Activated T-cell treated with anti-CD3 and anti-CD28 coated beads, Interleukin-2, amount 50 U/mL, for 72 hours (primary cell): ENCODE measurements at regions not wholly inside any gene's neighbourhood (a gene's known extent, or its start where the extent isn't known, plus 50 kb on each side); places are given as distances from the start of the nearest gene placed in this dataset.
"Not testable (repeated sequence)": the region's sequence is repeated elsewhere in the genome, so short reads cannot be mapped to it uniquely, and the experiment has no call there.

ENCODE experiments used
- ATAC-seq, 2 donors: fragments of 150-1000 bp; cut with Tn5 transposase; replicated peaks in 1 of 2; 2 replicates each; pipeline ENCODE4 v1.10.0; 2021; ENCODE audit warnings: moderate library complexity in 2 of 2, mild to moderate bottlenecking in 1 of 2
- DNase-seq, 2 donors: peaks; one replicate each; pipeline ENCODE4 v3.0.0; 2021 to 2022; ENCODE audit warnings: mixed read lengths in 1 of 2
- H3K27ac Mint-ChIP-seq: one replicate; pipeline ENCODE4 v1.8.0; 2022; ENCODE audit warnings: mild to moderate bottlenecking, moderate library complexity, mixed read lengths
- H3K27me3 Mint-ChIP-seq: one replicate; pipeline ENCODE4 v1.8.0; 2022; ENCODE audit warnings: low read depth, mixed read lengths
- H3K36me3 Mint-ChIP-seq, 2 donors: one replicate each; pipeline ENCODE4 v1.8.0; 2022; ENCODE audit warnings: mixed read lengths in 2 of 2, mild to moderate bottlenecking in 1 of 2; ENCODE audit not compliant: insufficient read depth in 2 of 2
- H3K4me1 Mint-ChIP-seq: one replicate; pipeline ENCODE4 v1.8.0; 2022; ENCODE audit warnings: low read depth, mixed read lengths
- H3K4me3 Mint-ChIP-seq, 2 donors: one replicate each; pipeline ENCODE4 v1.8.0; 2022; ENCODE audit warnings: mild to moderate bottlenecking in 2 of 2, mixed read lengths in 2 of 2, moderate library complexity in 2 of 2
- H3K9me3 Mint-ChIP-seq, 2 donors: one replicate each; pipeline ENCODE4 v1.8.0; 2022; ENCODE audit warnings: mixed read lengths in 2 of 2

DNA sequence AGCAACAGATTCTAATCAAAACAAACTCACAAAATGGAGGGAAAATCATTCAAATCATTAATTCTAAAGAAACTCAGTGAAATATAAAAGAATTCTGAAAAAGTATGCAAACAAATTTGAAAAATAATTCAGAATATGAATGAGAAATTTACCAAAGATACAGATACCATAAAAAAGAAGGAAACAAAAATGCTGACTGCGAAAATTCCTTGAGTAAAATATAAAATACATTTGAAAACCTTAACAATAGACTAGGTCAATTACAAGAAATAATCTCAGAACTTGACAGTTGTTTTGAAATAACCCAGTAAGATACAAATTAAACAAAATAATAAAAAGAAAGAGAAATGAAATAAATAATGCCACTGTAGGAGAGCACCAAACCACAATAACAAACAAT lies 1289.0 kb downstream of the SLITRK1 start:
- ATAC-seq (no peak), DNase-seq (no peak)
- Mint-ChIP-seq H3K4me1 (no peaks in the 10 kb centered on the region), H3K4me3 (no peak overlapping the region), H3K9me3 (peaks cover 4 to 15% of the 10 kb centered on the region in 2 donors), H3K27me3 (no peaks in the 10 kb centered on the region), H3K27ac (no peak overlapping the region), H3K36me3 (peaks cover 0 to 3% of the 10 kb centered on the region in 2 donors)

DNA sequence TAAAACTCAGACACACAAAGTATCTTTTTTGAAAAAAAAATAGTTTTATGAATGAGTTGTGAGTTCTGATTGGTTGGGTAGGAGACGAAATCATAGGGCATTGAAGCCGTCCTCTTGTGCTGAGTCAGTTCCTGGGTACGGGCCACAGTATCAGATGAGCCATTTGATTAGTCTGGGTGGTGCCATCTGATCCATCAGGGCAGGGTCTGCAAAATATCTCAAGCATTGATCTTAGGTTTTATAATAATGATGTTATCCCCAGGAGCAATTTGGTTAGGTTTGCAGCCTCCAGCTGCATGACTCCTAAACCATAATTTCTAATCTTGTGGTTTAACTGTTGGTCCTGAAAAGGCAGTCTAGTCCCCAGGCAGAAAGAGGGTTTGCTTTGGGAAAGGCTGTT lies 1310.6 kb downstream of the SLITRK1 start:
- Mint-ChIP-seq H3K4me3 (no peak overlapping the region), H3K4me1 (no peaks in the 10 kb centered on the region), H3K9me3 (peaks cover 1 to 17% of the 10 kb centered on the region in 2 donors), H3K36me3 (peaks cover 1 to 3% of the 10 kb centered on the region in 2 donors), H3K27ac (no peak overlapping the region), H3K27me3 (no peaks in the 10 kb centered on the region)
- ATAC-seq (no peak), DNase-seq (no peak)

DNA sequence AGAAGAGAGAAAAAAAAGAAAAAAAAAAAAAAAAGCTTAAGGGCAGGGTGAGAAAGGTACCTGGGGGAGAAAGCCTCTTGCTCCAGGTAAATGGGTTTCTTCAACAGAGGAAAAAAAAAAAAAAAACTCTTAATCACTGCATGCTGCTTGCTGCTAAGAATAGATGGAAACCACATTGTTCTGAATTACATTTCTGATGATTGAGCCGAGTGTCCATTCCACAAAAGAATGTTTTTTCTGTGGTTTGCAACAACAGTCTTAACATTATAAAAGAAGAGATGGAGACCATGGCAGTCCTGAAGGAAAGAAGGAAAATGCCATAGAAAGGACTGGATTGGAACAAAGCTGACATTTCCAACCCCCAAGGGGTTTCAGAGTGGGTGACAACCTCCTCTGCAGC lies 1312.7 kb downstream of the SLITRK1 start:
- peaks cover 1 to 13% of the 10 kb centered on the region in 2 donors for H3K9me3 Mint-ChIP-seq
- H3K27me3 Mint-ChIP-seq, result no peaks in the 10 kb centered on the region
- DNase-seq (no peak), ATAC-seq (no peak)
- H3K36me3 Mint-ChIP-seq, result peaks cover 0 to 1% of the 10 kb centered on the region in 2 donors
- H3K27ac Mint-ChIP-seq, result no peak overlapping the region
- no peak overlapping the region for H3K4me3 Mint-ChIP-seq
- no peaks in the 10 kb centered on the region for H3K4me1 Mint-ChIP-seq

DNA sequence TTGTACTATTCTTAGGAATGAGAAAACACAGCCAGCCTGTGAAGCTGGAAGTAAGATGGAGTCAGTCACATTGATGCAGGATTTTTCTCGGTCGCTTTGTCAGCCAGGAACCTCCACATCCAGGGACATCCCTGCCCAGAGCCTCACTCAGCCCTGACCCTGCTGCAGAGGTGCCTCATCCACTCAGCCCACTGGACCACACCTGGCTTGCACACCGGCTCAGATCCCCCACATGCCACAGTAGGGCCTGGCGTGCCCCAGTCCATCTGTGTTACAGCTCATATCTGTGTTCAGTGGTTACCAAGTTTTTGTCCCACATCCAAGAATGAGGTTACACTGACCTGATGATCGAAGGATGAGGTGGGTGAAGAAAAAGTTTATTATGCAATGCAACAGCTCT lies 1315.4 kb downstream of the SLITRK1 start:
- no peak overlapping the region for H3K4me3 Mint-ChIP-seq
- DNase-seq, result no peak
- peaks cover 0 to 1% of the 10 kb centered on the region in 2 donors for H3K36me3 Mint-ChIP-seq
- peaks cover 1 to 12% of the 10 kb centered on the region in 2 donors for H3K9me3 Mint-ChIP-seq
- no peaks in the 10 kb centered on the region for H3K27me3 Mint-ChIP-seq
- ATAC-seq, result no peak
- no peaks in the 10 kb centered on the region for H3K4me1 Mint-ChIP-seq
- H3K27ac Mint-ChIP-seq, result no peak overlapping the region

DNA sequence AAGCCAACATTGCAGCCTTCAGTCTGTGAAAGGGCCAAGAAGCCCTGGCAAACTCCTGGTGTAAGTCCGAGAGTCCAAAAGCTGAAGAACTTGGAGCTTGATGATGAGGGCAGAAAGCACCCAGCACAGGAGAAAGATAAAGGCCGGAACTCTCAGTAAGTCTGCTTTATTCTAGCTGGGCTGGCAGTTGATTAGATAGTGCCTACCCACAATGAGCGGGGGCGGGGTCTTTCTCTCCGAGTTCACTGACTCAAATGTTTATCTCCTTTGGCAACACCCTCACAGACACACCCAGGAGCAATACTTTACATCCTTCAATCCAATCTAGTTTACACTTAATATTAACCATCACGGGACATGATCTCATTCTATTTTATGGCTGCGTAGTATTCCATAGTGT lies 1317.1 kb downstream of the SLITRK1 start:
- peaks cover 0 to 1% of the 10 kb centered on the region in 2 donors for H3K36me3 Mint-ChIP-seq
- peaks cover 1 to 10% of the 10 kb centered on the region in 2 donors for H3K9me3 Mint-ChIP-seq
- no peak overlapping the region for H3K27ac Mint-ChIP-seq
- ATAC-seq, result no peak
- H3K4me1 Mint-ChIP-seq, result no peaks in the 10 kb centered on the region
- no peak for DNase-seq
- H3K4me3 Mint-ChIP-seq, result no peak overlapping the region
- H3K27me3 Mint-ChIP-seq, result no peaks in the 10 kb centered on the region

DNA sequence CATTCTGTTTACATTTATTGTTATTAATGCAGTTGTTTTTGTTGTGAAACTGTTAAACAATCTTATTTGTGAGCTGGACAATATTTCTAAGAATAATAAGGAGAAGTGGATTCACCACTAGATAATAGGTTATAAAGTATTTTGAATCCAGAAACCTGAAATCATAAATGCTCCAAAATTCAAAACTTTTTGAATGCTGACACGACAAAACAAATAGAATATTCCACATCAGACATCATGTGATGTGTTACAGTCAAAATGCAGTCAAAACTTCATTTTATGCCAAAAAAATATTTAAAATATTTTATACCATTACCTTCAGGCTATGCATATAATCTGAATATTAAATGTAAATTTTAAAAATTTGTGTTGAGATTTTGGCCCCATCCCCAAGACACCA lies 1321.4 kb downstream of the SLITRK1 start:
- Mint-ChIP-seq H3K27ac (no peak overlapping the region), H3K27me3 (no peaks in the 10 kb centered on the region), H3K36me3 (no peaks in the 10 kb centered on the region), H3K9me3 (peaks cover 0 to 3% of the 10 kb centered on the region in 2 donors), H3K4me3 (no peak overlapping the region), H3K4me1 (no peaks in the 10 kb centered on the region)
- ATAC-seq (no peak), DNase-seq (no peak)

DNA sequence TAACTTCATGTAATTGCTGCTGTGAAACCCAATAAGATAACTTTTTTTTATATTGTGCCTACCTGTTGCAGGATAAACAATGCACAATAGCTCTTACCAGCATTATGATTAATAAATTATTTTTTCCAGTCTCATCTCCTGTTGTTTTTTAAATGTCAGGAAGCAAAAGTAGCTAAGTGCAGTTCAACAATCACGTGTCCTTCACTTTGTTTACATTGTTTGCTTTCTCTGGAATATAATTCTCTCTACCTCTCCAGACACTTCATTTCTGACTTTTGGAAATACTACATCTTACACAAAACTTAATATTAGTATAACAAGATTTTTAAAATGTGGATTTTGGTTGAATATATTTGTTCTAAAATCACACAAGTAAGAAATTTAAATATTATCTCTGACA lies 1359.4 kb downstream of the SLITRK1 start:
- Mint-ChIP-seq H3K4me3 (no peak overlapping the region), H3K27me3 (no peaks in the 10 kb centered on the region), H3K27ac (no peak overlapping the region), H3K4me1 (no peaks in the 10 kb centered on the region), H3K36me3 (no peaks in the 10 kb centered on the region), H3K9me3 (peaks cover 4% of the 10 kb centered on the region in 2 donors)
- DNase-seq, result no peak
- no peak for ATAC-seq

DNA sequence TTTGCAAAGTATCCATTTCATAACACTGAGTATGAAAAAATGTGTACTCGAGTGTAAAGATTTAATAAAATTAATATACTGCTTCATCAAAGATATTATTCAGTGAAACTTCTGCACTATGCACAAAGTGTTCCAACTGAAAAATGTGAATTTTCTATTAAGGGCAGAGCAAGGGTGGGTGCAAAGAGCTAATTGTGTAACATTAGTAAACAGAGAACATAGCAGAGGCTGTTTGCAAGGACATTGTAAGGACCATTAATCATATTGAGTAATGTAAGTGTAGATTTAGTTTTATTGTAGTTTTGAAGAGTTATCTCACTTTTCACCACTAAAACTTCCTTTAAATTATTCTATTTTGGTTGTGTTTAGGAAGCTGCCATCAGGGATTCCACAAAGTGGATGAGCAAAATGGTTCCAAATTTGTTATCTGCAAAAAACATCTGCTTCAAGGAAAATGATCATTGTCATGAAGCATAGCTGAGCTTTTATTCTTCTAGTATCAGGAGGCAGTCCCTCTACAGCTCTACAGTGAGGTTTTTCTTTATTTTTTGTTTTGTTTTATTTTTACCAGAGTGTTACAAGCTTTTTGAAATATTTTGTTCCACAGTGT lies 1375.4 kb downstream of the SLITRK1 start:
- Mint-ChIP-seq H3K4me1 (no peaks in the 10 kb centered on the region), H3K4me3 (no peak overlapping the region), H3K9me3 (peaks cover 4% of the 10 kb centered on the region in 2 donors), H3K27ac (no peak overlapping the region), H3K27me3 (no peaks in the 10 kb centered on the region), H3K36me3 (no peaks in the 10 kb centered on the region)
- no peak for ATAC-seq
- no peak for DNase-seq

DNA sequence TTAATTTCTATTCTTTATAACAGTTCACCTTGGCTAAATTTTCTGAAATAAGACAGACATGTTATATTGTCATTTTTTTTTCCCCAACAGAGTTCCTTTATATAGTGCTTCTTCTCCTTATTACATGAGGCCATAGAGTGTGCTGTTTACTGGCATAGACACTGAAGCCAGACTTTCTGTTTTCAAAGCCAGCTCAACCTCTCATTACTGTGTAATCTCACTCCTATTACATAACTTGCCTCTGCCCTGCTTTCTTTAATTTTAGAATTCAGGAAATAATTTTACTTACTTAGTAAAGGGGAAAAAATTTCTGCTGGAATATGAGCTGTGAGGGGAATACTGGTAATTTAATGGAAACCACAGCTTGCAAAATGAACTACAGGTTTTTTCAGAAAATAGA lies 1380.4 kb downstream of the SLITRK1 start:
- Mint-ChIP-seq H3K36me3 (no peaks in the 10 kb centered on the region), H3K4me3 (no peak overlapping the region), H3K27ac (no peak overlapping the region), H3K27me3 (no peaks in the 10 kb centered on the region), H3K4me1 (no peaks in the 10 kb centered on the region), H3K9me3 (peaks cover 0 to 3% of the 10 kb centered on the region in 2 donors)
- DNase-seq, result no peak
- ATAC-seq, result no peak

DNA sequence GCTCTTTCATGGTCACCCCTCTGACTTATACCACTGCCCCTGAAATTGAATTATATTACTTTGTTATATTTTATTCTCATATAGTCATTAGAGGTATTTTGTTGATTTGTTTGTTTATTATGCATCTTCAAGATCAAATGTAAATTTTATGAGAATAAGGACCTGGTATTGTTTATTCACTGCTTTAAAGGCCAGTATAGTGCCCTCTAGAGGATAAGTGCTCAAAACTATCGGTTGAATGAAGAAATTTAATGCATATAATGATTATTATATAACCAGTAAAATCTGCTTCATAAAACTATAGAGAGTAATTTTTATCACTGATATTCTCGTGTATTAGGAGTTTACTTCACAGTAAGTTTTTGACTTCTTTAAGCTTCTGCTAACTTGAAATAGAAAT lies 1401.9 kb downstream of the SLITRK1 start:
- Mint-ChIP-seq H3K9me3 (peaks cover 5 to 12% of the 10 kb centered on the region in 2 donors), H3K4me3 (no peak overlapping the region), H3K4me1 (no peaks in the 10 kb centered on the region), H3K27ac (no peak overlapping the region), H3K27me3 (no peaks in the 10 kb centered on the region), H3K36me3 (no peaks in the 10 kb centered on the region)
- no peak for DNase-seq
- ATAC-seq, result no peak

DNA sequence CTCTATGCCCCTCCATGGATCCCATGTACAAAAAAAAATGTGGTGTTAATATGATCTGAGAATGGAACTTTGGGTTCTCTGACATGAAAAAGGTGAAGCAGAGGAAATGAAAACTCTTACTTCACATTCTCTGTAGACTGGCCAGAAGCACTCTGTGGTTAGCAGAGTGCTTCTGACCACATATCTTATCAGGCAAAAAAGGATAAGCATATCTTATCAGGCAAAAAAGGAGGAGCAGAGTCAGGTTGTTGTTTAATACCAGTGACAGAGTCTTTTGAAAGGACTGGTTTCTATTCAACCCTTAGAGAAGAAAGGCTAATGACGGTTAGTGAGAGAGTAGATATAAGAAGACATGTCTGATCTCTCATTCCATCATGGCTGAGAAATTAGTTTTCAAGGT lies 1404.8 kb downstream of the SLITRK1 start:
- ATAC-seq (no peak), DNase-seq (no peak)
- Mint-ChIP-seq H3K4me1 (no peaks in the 10 kb centered on the region), H3K36me3 (no peaks in the 10 kb centered on the region), H3K9me3 (peaks cover 3 to 14% of the 10 kb centered on the region in 2 donors), H3K27ac (no peak overlapping the region), H3K27me3 (no peaks in the 10 kb centered on the region), H3K4me3 (no peak overlapping the region)

DNA sequence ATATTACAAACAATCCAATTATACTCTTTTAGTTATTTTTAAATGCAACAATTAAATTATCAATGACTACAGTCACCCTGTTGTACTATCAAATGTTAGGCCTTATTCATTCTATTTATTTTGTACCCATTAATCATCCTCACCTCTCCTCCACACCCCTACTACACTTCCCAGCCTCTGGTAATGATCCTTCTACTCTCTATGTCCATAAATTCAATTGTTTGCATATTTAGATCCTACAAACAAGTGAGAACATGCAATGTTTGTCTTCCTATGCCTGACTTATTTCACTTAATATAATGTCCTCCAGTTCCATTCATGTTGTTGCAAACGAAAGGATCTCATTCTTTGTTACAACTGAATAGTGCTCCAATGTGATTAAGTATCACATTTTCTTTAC lies 1414.6 kb downstream of the SLITRK1 start:
- no peaks in the 10 kb centered on the region for H3K4me1 Mint-ChIP-seq
- H3K27me3 Mint-ChIP-seq, result no peaks in the 10 kb centered on the region

DNA sequence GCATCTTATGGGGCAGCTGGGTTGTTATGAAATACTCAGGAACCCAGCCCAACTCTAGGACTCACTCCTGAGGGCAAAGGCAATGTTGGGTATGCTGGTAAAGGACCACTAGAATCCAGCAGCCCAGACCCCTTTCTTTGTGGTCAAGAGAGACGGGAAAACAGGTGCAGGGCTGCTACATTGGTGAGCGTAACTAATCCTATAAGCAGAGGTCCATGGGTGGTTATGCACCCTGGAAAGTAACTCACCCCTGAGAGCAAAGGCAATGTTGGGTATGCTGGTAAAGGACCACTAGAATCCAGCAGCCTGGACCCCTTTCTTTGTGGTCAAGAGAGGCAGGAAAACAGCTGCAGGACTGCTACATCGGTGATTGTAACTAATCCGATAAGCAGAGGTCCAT lies 1422.7 kb downstream of the SLITRK1 start:
- DNase-seq, H3K27ac Mint-ChIP-seq, H3K4me3 Mint-ChIP-seq, H3K36me3 Mint-ChIP-seq, ATAC-seq, H3K4me1 Mint-ChIP-seq, H3K27me3 Mint-ChIP-seq: not testable (repeated sequence)
- H3K9me3 Mint-ChIP-seq, result peaks cover 10% of the 10 kb centered on the region in 2 donors

More for the DNA sequence above, 1414.6 kb downstream of the SLITRK1 start:
- no peaks in the 10 kb centered on the region for H3K36me3 Mint-ChIP-seq
- ATAC-seq (no peak), DNase-seq (no peak)
- H3K4me3 Mint-ChIP-seq, result no peak overlapping the region
- peaks cover 4 to 7% of the 10 kb centered on the region in 2 donors for H3K9me3 Mint-ChIP-seq
- H3K27ac Mint-ChIP-seq, result no peak overlapping the region

DNA sequence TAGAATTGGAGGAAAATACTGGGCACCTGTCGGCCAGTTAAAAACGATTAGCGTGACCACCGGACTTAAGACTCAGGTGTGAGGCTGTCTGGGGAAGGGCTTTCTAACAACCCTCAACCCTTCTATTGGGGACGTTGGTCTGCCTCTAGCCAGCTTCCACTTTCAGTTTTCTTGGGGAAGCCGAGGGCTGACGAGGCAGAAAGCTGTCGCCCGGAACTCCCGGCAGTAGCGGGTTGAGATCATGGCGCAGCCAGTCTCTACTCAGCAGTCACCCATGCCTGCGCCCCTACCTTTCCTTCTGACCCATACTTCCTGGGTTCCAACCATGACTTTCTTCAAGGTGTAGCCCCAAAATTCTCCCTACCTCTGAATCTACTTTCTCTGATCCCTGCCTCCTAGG lies 1424.1 kb downstream of the SLITRK1 start:
- peaks cover 0 to 3% of the 10 kb centered on the region in 2 donors for H3K36me3 Mint-ChIP-seq
- H3K4me3 Mint-ChIP-seq, result no peak overlapping the region
- DNase-seq, result no peak
- H3K9me3 Mint-ChIP-seq, result peaks cover 10 to 12% of the 10 kb centered on the region in 2 donors
- ATAC-seq, result no peak
- no peaks in the 10 kb centered on the region for H3K4me1 Mint-ChIP-seq
- no peak overlapping the region for H3K27ac Mint-ChIP-seq
- no peaks in the 10 kb centered on the region for H3K27me3 Mint-ChIP-seq
